Lower leg skin (tissue), 3 donors: ENCODE measurements at regions not wholly inside any gene's neighbourhood (a gene's known extent, or its start where the extent isn't known, plus 50 kb on each side); places are given as distances from the start of the nearest gene placed in this dataset.

Source experiments
- CTCF ChIP-seq, 3 donors: fragments of 450-650 bp; IDR thresholded peaks; one replicate each; pipeline ENCODE4 v1.5.1; 2016; ENCODE audit warnings: antibody characterized with exemption in 3 of 3, mild to moderate bottlenecking in 3 of 3, moderate library complexity in 2 of 3
- POLR2A ChIP-seq, 2 donors: fragments of 450-650 bp; IDR thresholded peaks; one replicate each; pipeline ENCODE4 v1.6.1; 2016 to 2017; ENCODE audit warnings: antibody characterized with exemption in 2 of 2, mild to moderate bottlenecking in 1 of 2, moderate library complexity in 1 of 2

- TF ChIP-seq CTCF (IDR thresholded peaks at IDR 0.05), result no peak
- TF ChIP-seq POLR2A (IDR thresholded peaks at IDR 0.05), result no peak
These were observed 59.8 kb upstream of the CPLX2 start for GRCh38 chr5:175811589-175811988.
